GM12874 (cell line): ENCODE measurements at regions not wholly inside any gene's neighbourhood (a gene's known extent, or its start where the extent isn't known, plus 50 kb on each side); places are given as distances from the start of the nearest gene placed in this dataset.

Experiments used
- TF ChIP-seq, protein P1 (sequence below): IDR thresholded peaks from 2 replicates; pipeline ENCODE4 v1.5.1; 2011; ENCODE audit warnings: low read depth, mild to moderate bottlenecking, control low read depth, low read length, moderate library complexity; ENCODE audit not compliant: insufficient read depth

DNA sequence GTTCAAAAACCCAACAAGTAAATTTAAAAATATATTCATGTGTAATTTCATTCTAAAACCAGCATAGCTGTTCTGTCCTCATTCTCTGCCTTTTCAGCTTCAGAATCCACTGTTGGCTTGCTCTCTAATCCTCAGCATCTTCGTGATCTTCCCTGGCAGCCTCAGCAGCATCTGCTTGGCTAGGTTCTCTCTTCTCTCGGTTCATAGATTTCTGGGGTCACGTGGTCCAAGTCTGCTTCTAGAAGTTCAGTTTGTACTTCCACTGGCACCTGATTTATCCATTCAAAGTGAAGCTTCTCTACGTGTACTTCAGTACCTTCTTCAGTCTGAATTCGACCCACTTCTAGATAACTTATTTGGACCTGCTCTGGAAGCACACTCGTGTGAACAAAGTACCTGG is 245.7 kb downstream of the EPM2A start:
- TF ChIP-seq, protein P1, sequence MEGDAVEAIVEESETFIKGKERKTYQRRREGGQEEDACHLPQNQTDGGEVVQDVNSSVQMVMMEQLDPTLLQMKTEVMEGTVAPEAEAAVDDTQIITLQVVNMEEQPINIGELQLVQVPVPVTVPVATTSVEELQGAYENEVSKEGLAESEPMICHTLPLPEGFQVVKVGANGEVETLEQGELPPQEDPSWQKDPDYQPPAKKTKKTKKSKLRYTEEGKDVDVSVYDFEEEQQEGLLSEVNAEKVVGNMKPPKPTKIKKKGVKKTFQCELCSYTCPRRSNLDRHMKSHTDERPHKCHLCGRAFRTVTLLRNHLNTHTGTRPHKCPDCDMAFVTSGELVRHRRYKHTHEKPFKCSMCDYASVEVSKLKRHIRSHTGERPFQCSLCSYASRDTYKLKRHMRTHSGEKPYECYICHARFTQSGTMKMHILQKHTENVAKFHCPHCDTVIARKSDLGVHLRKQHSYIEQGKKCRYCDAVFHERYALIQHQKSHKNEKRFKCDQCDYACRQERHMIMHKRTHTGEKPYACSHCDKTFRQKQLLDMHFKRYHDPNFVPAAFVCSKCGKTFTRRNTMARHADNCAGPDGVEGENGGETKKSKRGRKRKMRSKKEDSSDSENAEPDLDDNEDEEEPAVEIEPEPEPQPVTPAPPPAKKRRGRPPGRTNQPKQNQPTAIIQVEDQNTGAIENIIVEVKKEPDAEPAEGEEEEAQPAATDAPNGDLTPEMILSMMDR, result no peak

DNA sequence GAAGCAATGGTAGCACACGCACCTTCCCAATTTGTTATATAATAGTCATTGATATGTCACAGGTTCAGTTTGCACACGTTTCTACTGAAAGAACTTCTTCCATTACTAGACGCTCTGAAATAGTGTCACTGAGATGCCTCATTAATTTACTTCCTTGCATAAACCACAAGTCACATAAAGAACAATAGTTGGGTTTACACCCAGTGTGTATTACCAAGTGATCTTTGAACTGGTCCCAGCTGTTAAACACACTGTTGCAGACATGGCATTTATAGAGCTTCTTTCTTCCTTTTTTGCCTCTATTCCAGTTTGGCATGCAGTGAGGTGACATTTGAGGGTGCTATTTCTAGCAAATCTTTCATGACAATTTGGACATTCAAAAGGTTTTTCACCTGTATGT is 245.3 kb downstream of the EPM2A start:
- TF ChIP-seq, protein P1, result no peak

DNA sequence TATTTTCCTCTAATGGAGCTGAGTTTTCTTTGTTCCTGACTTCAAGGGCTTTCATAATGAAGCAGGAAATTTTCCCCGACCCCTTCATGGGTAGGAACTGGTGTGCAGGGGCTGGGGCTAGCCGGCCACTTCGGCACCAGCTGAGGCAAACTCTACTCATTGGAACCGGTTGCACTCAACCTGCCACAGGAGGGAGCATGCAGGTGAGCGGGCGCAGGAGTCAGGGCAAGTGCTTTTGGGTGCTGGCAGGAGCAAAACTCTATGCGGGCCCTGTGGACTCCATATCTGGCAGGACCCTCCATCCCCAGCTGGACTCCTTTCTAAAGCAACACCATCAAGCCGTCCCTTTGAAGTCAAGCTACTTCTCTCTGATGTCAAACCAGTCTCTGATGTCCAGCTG is 244.2 kb downstream of the EPM2A start:
- TF ChIP-seq, protein P1, result no peak

DNA sequence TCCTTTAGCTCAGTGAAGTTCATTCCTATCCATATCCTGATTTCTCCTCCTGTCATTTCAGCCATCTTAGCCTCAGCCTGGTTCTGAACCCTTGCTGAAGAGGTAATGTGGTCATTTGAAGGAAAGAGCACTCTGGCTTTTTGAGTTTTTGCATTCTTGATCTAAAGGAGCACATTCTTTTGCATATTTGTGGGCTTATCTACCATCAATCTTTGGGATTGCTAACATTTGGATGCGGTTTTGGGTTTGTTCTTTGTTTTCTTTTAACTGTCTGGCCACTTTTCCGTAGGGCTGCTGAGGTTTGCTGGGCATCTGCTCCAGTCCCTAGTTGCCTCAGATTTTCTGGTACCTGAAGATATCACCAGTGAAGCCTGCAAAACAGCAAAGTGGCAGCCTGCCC is 238.3 kb downstream of the EPM2A start:
- TF ChIP-seq, protein P1, result no peak

DNA sequence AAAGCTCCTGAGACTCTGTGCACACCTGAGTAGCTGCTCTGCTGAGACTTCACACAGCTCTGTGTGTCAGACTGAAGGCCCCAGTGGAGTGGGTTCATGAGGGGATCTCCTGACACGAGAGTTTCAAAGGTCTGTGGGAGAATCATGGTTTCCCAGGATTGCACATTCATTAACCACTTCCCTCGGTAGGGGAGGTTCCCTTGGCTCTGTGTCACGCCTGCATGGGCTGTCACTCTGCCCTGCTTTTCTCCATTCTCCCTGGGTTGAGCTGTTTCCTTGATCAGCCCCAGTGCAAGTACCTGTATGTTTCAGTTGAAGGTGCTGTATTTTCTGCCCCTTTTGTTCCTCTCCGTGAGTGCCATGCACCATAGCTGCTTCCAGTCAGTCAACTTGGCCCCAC is 236.9 kb downstream of the EPM2A start:
- TF ChIP-seq, protein P1, result no peak

DNA sequence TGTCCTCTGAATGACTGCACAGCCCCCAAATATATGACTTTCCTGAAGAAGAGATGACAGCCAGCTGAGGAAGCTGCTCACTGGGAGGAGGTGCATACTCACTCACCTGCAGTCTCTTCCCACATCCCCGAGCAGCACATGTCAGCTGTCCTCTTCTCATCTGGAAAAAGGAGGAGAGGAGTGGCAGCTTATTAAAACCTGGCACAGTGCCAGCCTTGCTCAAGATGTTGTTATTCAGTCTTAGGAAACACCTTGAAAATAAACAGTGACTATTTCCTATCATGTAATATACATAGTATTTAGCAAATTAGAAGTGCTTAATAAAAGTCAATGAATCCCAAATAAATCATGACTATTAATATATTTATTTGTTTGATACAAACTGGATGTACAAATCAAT is 232.9 kb downstream of the EPM2A start:
- TF ChIP-seq, protein P1, result no peak

DNA sequence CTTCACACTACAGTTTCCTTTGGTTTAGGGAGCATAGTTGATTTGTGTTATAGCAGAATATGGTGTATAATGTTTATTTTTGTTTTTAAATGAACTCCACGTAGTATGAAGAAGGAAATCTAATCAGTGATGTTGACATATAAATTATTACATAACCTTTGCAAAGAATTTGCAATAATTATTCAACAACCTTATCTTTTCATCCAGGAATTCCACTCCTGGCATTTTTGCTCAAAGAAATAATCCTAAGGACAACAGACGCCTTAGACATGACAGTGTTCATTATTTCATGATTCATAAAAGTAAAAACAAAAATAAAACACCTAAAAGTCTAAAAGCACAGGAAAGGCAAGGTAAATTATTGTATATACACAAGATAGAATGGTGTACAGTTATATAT is 229.2 kb downstream of the EPM2A start:
- TF ChIP-seq, protein P1, result no peak

DNA sequence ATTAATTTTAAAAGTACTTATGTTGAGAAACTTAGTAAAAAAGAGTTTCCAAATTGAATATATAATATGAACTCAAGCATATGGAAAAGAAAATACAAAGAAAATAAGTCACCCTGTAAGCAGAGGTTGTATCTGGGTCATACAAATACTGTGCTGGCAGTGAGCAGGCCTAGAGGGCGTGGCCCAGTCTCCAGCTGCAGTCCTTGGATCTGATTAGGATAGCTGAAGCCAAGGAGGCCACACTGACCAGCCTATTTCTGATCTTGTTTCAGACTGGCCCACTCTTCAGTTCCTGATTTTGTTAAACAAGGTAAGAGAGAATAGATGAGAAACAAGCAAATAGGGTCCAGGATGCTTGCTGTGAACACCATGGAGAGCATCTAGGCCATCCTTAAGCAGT is 228.8 kb downstream of the EPM2A start:
- TF ChIP-seq, protein P1, result no peak
